Thyroid gland (tissue), 4 donors: ENCODE measurements at regions not wholly inside any gene's neighbourhood (a gene's known extent, or its start where the extent isn't known, plus 50 kb on each side); places are given as distances from the start of the nearest gene placed in this dataset.

Experiments used
- DNase-seq, 2 donors: peaks; one replicate each; pipeline ENCODE4 v3.0.0-alpha.2; 2019
- H3K27ac ChIP-seq, 3 donors: fragments of 200-600 bp; sonication (generic); 1 replicate in 2 of 3; 2 replicates in 1 of 3; pipeline ENCODE4 v1.5.1; 2016 to 2019; ENCODE audit warnings: mild to moderate bottlenecking in 1 of 3, moderate library complexity in 1 of 3
- H3K27me3 ChIP-seq: fragments of 200-600 bp; sonication (generic); one replicate; pipeline ENCODE4 v1.5.1; 2019
- H3K36me3 ChIP-seq, 2 donors: fragments of 200-600 bp; sonication (generic); one replicate each; pipeline ENCODE4 v1.5.1; 2016 to 2019
- H3K4me1 ChIP-seq, 2 donors: fragments of 200-600 bp; sonication (generic); one replicate each; pipeline ENCODE4 v1.5.1; 2017 to 2019
- H3K4me3 ChIP-seq, 3 donors: fragments of 200-600 bp; sonication (generic); replicated peaks in 1 of 3; 1 replicate in 2 of 3; 2 replicates in 1 of 3; pipeline ENCODE4 v1.5.1; 2016; ENCODE audit warnings: mild to moderate bottlenecking in 1 of 3
- H3K9me3 ChIP-seq: fragments of 200-600 bp; sonication (generic); one replicate; pipeline ENCODE4 v1.5.1; 2017
- POLR2A ChIP-seq, 2 donors: fragments of 450-650 bp; IDR thresholded peaks; one replicate each; pipeline ENCODE4 v1.6.1; 2017; ENCODE audit warnings: antibody characterized with exemption in 2 of 2, mild to moderate bottlenecking in 2 of 2, moderate library complexity in 1 of 2
- WGBS, 2 donors: methylation state at CpG; one replicate each; pipeline ENCODE4 v1.1.5; 2017; 5-methylcytosine and 5-hydroxymethylcytosine counted together
- intact Hi-C: fragments of 100-400 bp; cut with DNase I; formaldehyde crosslinking; loops from one replicate; pipeline ENCODE4 v1.15.1; 2023
- TF ChIP-seq, protein P1 (sequence below), 6 experiments: fragments of 200-600 bp in 3 of 6; fragments of 450-650 bp in 3 of 6; sonication (generic) in 3 of 6; IDR thresholded peaks; one replicate each; pipeline ENCODE4 v1.5.1; 2016 to 2019; ENCODE audit warnings: antibody characterized with exemption in 6 of 6, mild to moderate bottlenecking in 2 of 6, inconsistent platforms in 1 of 6, moderate library complexity in 1 of 6

DNA sequence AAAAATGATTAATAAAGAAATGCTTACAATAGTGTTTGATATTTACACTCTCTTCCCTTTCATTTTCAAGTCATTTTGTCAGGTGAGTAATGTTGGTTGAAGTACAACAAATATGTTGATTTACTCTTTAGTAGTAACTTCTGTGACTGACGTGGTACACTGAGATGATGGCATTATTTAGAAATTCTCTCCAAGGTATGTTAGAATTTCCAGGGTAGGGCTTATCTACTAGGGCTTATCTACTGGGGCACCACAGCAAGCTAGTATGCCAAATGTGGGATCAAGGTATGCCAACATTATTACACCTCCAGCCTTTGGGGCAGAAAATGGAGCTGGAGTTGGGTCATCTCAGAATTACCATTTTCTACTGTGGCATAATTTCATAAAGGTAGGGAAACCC, 157.4 kb upstream of the AGTR1 start:
- WGBS, 2 donors: 78 to 89% methylated on average over 1 of the region's 1 CpG
- TF ChIP-seq, protein P1, sequence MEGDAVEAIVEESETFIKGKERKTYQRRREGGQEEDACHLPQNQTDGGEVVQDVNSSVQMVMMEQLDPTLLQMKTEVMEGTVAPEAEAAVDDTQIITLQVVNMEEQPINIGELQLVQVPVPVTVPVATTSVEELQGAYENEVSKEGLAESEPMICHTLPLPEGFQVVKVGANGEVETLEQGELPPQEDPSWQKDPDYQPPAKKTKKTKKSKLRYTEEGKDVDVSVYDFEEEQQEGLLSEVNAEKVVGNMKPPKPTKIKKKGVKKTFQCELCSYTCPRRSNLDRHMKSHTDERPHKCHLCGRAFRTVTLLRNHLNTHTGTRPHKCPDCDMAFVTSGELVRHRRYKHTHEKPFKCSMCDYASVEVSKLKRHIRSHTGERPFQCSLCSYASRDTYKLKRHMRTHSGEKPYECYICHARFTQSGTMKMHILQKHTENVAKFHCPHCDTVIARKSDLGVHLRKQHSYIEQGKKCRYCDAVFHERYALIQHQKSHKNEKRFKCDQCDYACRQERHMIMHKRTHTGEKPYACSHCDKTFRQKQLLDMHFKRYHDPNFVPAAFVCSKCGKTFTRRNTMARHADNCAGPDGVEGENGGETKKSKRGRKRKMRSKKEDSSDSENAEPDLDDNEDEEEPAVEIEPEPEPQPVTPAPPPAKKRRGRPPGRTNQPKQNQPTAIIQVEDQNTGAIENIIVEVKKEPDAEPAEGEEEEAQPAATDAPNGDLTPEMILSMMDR (IDR thresholded peaks at IDR 0.05): no peak
- no peak for TF ChIP-seq POLR2A (IDR thresholded peaks at IDR 0.05)

DNA sequence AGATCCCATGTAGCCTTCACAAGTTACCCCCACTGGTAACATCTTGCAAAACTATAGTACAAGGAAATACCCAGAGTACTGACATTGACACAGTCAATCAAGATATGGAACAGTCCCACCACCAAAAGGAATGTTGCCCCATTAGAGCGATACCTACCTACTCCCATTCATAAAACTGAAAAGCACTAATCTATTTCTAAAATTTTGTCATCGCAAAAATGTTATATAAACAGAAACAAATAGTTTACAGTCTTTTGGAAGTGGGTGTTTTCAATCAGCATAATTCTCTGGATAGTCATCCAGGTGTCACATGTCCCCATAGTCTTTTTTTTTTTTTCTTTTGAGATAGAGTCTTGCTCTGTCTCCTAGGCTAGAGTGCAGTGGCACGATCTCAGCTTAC, 156.9 kb upstream of the AGTR1 start:
- no peak for DNase-seq
- H3K36me3 ChIP-seq: no peaks in the 10 kb centered on the region
- no peak overlapping the region for H3K27ac ChIP-seq
- H3K4me3 ChIP-seq: no peak overlapping the region
- WGBS, 2 donors: 90 to 95% methylated on average over 3 of the region's 3 CpGs
- H3K27me3 ChIP-seq: no peaks in the 10 kb centered on the region
- H3K9me3 ChIP-seq: no peaks in the 10 kb centered on the region
- no peak for TF ChIP-seq POLR2A (IDR thresholded peaks at IDR 0.05)
- TF ChIP-seq, protein P1 (IDR thresholded peaks at IDR 0.05): no peak
- intact Hi-C loops: no loop called here
- no peaks in the 10 kb centered on the region for H3K4me1 ChIP-seq

More for the DNA sequence above, 157.4 kb upstream of the AGTR1 start:
- intact Hi-C loops: no loop called here
- no peak overlapping the region for H3K4me3 ChIP-seq
- H3K4me1 ChIP-seq: no peaks in the 10 kb centered on the region
- H3K27ac ChIP-seq: no peak overlapping the region
- no peaks in the 10 kb centered on the region for H3K27me3 ChIP-seq
- no peaks in the 10 kb centered on the region for H3K36me3 ChIP-seq
- DNase-seq: no peak
- H3K9me3 ChIP-seq: no peaks in the 10 kb centered on the region

DNA sequence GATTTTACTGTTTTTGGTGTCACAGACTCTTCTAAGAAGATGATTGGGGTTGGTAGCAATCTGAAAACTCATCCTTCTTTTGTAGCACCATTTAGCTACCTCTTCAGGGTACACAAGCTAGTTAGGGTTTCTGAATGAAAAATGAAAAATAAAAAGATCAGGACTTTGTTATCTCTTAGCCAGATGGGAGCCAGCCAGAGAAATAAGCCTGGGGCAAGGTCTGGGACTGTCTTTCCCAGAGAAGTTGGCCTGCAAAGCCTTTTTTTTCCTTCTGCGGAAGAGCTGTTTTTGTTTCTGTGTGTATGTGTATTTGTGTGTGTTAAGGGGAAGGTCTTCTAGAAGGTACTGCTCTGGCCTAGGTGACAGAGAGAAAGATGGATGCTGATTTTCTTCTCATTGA, 150.7 kb upstream of the AGTR1 start:
- no peaks in the 10 kb centered on the region for H3K9me3 ChIP-seq
- no peak for TF ChIP-seq POLR2A (IDR thresholded peaks at IDR 0.05)
- TF ChIP-seq, protein P1 (IDR thresholded peaks at IDR 0.05): no peak
- no peaks in the 10 kb centered on the region for H3K4me1 ChIP-seq
- no peaks in the 10 kb centered on the region for H3K27me3 ChIP-seq
- no peak overlapping the region for H3K27ac ChIP-seq
- 81 to 85% methylated on average over 1 of the region's 1 CpG for WGBS, 2 donors
- no peak for DNase-seq
- no peaks in the 10 kb centered on the region for H3K36me3 ChIP-seq
- H3K4me3 ChIP-seq: no peak overlapping the region
- intact Hi-C loops: no loop called here

DNA sequence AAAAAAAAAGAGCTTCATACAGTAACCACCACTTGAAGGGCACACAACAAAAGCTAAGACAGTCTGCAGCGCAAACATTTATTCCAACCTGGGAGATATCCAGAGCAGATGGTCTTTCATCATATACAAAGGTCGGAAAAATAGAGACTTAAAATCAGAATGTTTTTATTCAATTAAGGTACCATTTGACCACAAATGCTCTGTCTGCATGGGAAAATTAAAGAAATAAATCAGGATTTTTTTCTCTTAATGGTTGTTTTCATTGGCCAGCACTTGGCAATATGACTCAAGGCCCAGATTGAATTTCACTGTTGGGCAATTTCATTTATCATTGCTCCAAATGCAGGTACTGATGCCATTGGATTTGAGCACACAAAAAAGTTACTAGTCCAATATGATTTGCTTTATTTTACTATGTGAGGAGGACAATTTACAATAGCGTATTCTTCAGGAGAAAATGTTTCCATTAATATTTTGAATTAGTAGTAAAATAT, 145.9 kb upstream of the AGTR1 start:
- Histone ChIP-seq H3K27ac (no peak overlapping the region), H3K36me3 (no peaks in the 10 kb centered on the region), H3K27me3 (no peaks in the 10 kb centered on the region), H3K4me1 (no peaks in the 10 kb centered on the region), H3K4me3 (no peak overlapping the region), H3K9me3 (no peaks in the 10 kb centered on the region)
- intact Hi-C loops: no loop called here
- DNase-seq: no peak
- TF ChIP-seq POLR2A (IDR thresholded peaks at IDR 0.05): no peak
- TF ChIP-seq, protein P1 (IDR thresholded peaks at IDR 0.05): no peak
- 89 to 95% methylated on average over 3 of the region's 3 CpGs for WGBS, 2 donors

DNA sequence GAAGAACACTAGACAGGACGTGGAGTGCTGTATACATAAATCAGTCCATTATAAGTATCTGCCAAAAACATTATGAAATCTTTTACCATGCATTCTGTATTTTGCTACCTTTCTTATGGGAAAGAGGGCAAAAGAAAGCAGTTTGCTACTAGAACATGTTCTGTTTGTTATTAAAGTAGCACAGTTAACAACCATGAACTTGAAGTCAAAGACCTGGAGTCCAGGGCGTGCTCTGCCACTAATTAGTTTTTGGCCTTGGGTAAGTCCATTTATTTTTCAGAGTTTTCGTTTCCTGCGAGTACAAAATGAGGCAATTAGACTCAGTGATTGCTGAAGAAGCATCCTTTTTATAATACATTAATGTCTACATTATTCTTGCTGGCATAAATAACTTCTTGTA, 143.3 kb upstream of the AGTR1 start:
- 65 to 69% methylated on average over 4 of the region's 4 CpGs for WGBS, 2 donors
- intact Hi-C loops: no loop called here

More for the DNA sequence above, 143.3 kb upstream of the AGTR1 start:
- DNase-seq: no peak
- no peak overlapping the region for H3K4me3 ChIP-seq
- no peaks in the 10 kb centered on the region for H3K9me3 ChIP-seq
- H3K36me3 ChIP-seq: no peaks in the 10 kb centered on the region
- H3K27me3 ChIP-seq: no peaks in the 10 kb centered on the region
- no peaks in the 10 kb centered on the region for H3K4me1 ChIP-seq
- H3K27ac ChIP-seq: no peak overlapping the region
- TF ChIP-seq, protein P1 (IDR thresholded peaks at IDR 0.05): no peak
- TF ChIP-seq POLR2A (IDR thresholded peaks at IDR 0.05): no peak
